ENCODE measurements at regions not wholly inside any gene's neighbourhood (a gene's known extent, or its start where the extent isn't known, plus 50 kb on each side); places are given as distances from the start of the nearest gene placed in this dataset. TPM values are rescaled to one million over a fixed set of nuclear protein-coding genes. Genes with fewer than 3 reads are reported as not detected.
A peak's percentile ranks its signal among the peaks of the same experiment; 100 is the strongest.
"Not testable (repeated sequence)": the region's sequence is repeated elsewhere in the genome, so short reads cannot be mapped to it uniquely, and the experiment has no call there.

- not testable (repeated sequence) for H3K23ac ChIP-seq (ENCODE audit: insufficient read length); H3K36me3 ChIP-seq (ENCODE audit: control insufficient read depth in 2 of 4, insufficient read depth in 4 of 4, low read length in 3 of 4); H3K23me2 ChIP-seq (ENCODE audit: low read depth, low read length); H3K9ac ChIP-seq (replicated peaks in 1 of 4; ENCODE audit: extremely low read depth in 1 of 4, low read depth in 3 of 4, low read length in 3 of 4); H3K27me3 ChIP-seq (replicated peaks in 1 of 4; ENCODE audit: control insufficient read depth in 3 of 4, extremely low read depth in 1 of 4, insufficient read depth in 3 of 4, low read length in 3 of 4); H2BK20ac ChIP-seq (ENCODE audit: low read length); H3K27ac ChIP-seq (ENCODE audit: low read depth, low read length); DNase-seq (ENCODE audit: low read depth in 1 of 2, low spot score in 2 of 2); H2AK5ac ChIP-seq (ENCODE audit: low read depth, low read length); H2BK120ac ChIP-seq (replicated peaks; ENCODE audit: low read depth, low read length); H3K56ac ChIP-seq (replicated peaks; ENCODE audit: insufficient read length, low read depth, low read length); H3K79me1 ChIP-seq (ENCODE audit: low read depth, low read length); H3K4me2 ChIP-seq (ENCODE audit: insufficient read depth in 1 of 2, low read depth in 2 of 2, low read length in 2 of 2); H3K4ac ChIP-seq (replicated peaks; ENCODE audit: insufficient read length, low read depth, low read length); H4K91ac ChIP-seq (replicated peaks; ENCODE audit: insufficient read length, low read length); H4K8ac ChIP-seq (ENCODE audit: extremely low read depth, insufficient read depth, low read length); FAIRE-seq; H4K20me1 ChIP-seq (replicated peaks in 1 of 2; ENCODE audit: control insufficient read depth in 1 of 2, insufficient read depth in 2 of 2, low read length in 2 of 2); H3K14ac ChIP-seq (ENCODE audit: insufficient read length); H4K5ac ChIP-seq (ENCODE audit: insufficient read length, low read depth, low read length); H2AFZ ChIP-seq (ENCODE audit: low read length); H2BK15ac ChIP-seq (ENCODE audit: low read length); H3K79me2 ChIP-seq (ENCODE audit: control insufficient read depth in 1 of 2, insufficient read depth in 2 of 2, low read length in 2 of 2); H3K9me3 ChIP-seq (ENCODE audit: insufficient read depth in 2 of 2, low read depth in 1 of 2, low read length in 1 of 2); H2BK5ac ChIP-seq (ENCODE audit: low read depth, low read length); H3K4me3 ChIP-seq (ENCODE audit: extremely low read depth in 1 of 4, insufficient read depth in 2 of 4, low read depth in 3 of 4, low read length in 4 of 4); H3K18ac ChIP-seq (ENCODE audit: extremely low read depth, low read length)
- ChIA-PET CTCF (ENCODE audit: partially characterized antibody) (interaction anchor here (0.6 to 2.4 kb wide), 7 partner anchors 24 to 673 kb away, joined by 3 to 13 read pairs (median 5); no protein-coding TSS in a partner anchor), POLR2A (ENCODE audit: partially characterized antibody) (interaction anchor here (1.5 kb wide), 1 partner anchor 51 kb away, joined by 3 read pairs; no protein-coding TSS in a partner anchor)
- Histone ChIP-seq H3K4me1 (replicated peaks in 1 of 4; ENCODE audit: control insufficient read depth in 3 of 4, insufficient read depth in 4 of 4, low read length in 3 of 4) (peaks cover 6 to 12% (median 9%) of the 10 kb centered on the region in 4 experiments; a peak in 6 of 7 replicates), H2BK12ac (ENCODE audit: low read depth, low read length) (peak overlapping the region; percentile 62; the same call in 1 of the 2 replicates)
- 94% methylated on average over 9 of the region's 9 CpGs; no CpG with 5 or more reads in 1 of the 2 experiments for WGBS, 2 experiments (ENCODE audit: extremely low coverage in 1 of 2, insufficient coverage in 1 of 2, insufficient read length in 1 of 2, insufficient replicate concordance in 2 of 2, low coverage in 1 of 2, low lambda C conversion rate in 2 of 2, missing lambda C conversion rate in 1 of 2)
- TF ChIP-seq CEBPB (IDR thresholded peaks at IDR 0.05; ENCODE audit: low read depth, low read length), result 0 out of 2 replicates have a peak, but pooled peaks have one; percentile 15
Observed at GRCh38 chr10:33007731-33008381, 49.8 kb upstream of the ITGB1 start.

Small RNA genes lying in the stretch of these regions (small RNA-seq; reads per million reads assigned to genes)
- gene AL365203.1 (ENCODE audit: insufficient read depth) (not detected), gene MTND4LP11 (ENCODE audit: insufficient read depth) (not detected), gene RN7SL847P (ENCODE audit: insufficient read depth) (not detected)

All from H1 (cell line).